HG02610 (cell line): ENCODE measurements at regions not wholly inside any gene's neighbourhood (a gene's known extent, or its start where the extent isn't known, plus 50 kb on each side); places are given as distances from the start of the nearest gene placed in this dataset.

Experiments
- ATAC-seq: cut with Tn5 transposase; IDR thresholded peaks from one replicate; pipeline ENCODE4 v1.9.1; 2021; ENCODE audit warnings: mild to moderate bottlenecking, moderate library complexity; ENCODE audit not compliant: unreplicated experiment

- ATAC-seq: no peak
Observed at GRCh38 chr2:16006537-16007166, 66.3 kb downstream of the MYCN start.

- ATAC-seq: no peak
Observed at GRCh38 chr2:16005816-16006536, 65.6 kb downstream of the MYCN start.

GRCh38 chr2:16005389-16005788 is 65.0 kb downstream of the MYCN start:
- ATAC-seq: no peak

GRCh38 chr2:16003809-16004208 is 63.5 kb downstream of the MYCN start:
- ATAC-seq: no peak

- ATAC-seq: no peak
Observed at GRCh38 chr2:16003152-16003551, 62.8 kb downstream of the MYCN start.

- no peak for ATAC-seq
Observed at GRCh38 chr2:16002575-16002974, 62.2 kb downstream of the MYCN start.

- ATAC-seq: no peak
Observed at GRCh38 chr2:16002144-16002543, 61.8 kb downstream of the MYCN start.

GRCh38 chr2:16000642-16001041 is 60.3 kb downstream of the MYCN start:
- ATAC-seq: no peak

GRCh38 chr2:15999596-16000469 is 59.5 kb downstream of the MYCN start:
- no peak for ATAC-seq

- ATAC-seq: no peak
Observed at GRCh38 chr2:15997728-15998280, 57.5 kb downstream of the MYCN start.

- ATAC-seq: no peak
Observed at GRCh38 chr2:15996536-15997423, 56.4 kb downstream of the MYCN start.
